ENCODE measurements at regions not wholly inside any gene's neighbourhood (a gene's known extent, or its start where the extent isn't known, plus 50 kb on each side); places are given as distances from the start of the nearest gene placed in this dataset.

GRCh38 chr3:64901522-64901885 is 213.7 kb upstream of the ADAMTS9 start:
- no peak for DNase-seq (ENCODE audit: low read depth, low spot score)
- Histone ChIP-seq H3K27me3 (ENCODE audit: control insufficient read depth, insufficient read depth, low read length) (no peaks in the 10 kb centered on the region), H3K9me3 (ENCODE audit: control insufficient read depth, insufficient read depth, low read length) (no peaks in the 10 kb centered on the region), H3K4me3 (ENCODE audit: low read depth, low read length) (no peak overlapping the region), H3K27ac (ENCODE audit: low read depth, low read length) (no peak overlapping the region)
- CTCF ChIA-PET: no interaction called here
- TF ChIP-seq, protein P1, sequence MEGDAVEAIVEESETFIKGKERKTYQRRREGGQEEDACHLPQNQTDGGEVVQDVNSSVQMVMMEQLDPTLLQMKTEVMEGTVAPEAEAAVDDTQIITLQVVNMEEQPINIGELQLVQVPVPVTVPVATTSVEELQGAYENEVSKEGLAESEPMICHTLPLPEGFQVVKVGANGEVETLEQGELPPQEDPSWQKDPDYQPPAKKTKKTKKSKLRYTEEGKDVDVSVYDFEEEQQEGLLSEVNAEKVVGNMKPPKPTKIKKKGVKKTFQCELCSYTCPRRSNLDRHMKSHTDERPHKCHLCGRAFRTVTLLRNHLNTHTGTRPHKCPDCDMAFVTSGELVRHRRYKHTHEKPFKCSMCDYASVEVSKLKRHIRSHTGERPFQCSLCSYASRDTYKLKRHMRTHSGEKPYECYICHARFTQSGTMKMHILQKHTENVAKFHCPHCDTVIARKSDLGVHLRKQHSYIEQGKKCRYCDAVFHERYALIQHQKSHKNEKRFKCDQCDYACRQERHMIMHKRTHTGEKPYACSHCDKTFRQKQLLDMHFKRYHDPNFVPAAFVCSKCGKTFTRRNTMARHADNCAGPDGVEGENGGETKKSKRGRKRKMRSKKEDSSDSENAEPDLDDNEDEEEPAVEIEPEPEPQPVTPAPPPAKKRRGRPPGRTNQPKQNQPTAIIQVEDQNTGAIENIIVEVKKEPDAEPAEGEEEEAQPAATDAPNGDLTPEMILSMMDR (IDR thresholded peaks at IDR 0.05; ENCODE audit: low read depth, low read length): no peak
- POLR2A ChIA-PET: no interaction called here

DNA sequence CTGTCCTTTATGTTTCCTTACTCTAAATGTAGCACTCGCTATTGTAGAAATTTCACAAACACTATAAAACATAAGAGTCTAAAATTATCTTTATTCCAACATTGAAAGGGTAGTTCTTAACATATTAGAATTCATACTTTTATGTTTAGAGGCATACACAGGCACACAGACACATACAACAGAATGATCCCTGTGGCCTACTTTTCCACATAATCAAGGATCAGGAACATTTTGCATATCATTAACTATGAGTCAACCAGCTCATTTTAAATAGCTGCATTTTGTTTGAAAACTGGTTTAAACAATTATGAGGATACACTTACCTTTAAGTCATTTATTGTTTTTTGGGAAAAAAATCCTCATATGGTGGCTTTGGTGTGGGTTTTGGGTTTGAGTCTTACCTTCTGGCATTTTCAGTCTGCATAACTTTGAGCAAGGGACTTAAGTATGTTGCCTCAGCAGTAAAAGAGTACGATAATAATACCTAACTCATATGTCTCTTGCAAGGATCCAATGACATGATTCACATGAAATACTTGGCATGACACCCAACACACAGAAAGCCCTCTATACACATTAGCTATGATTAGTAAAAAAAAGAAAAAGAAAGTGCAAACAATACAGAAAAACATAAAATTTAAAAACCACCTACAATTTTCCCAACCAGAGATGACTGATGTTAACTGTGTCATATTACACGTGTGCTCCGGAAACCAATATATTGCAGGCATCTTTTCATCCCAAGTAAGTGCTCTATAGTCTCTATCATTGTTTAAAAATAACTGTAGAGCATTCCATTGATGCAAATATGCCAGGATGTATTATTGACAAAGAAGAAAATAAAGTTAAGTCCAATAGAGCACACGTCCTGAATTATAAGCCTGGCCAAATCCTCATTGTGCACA is 213.1 kb upstream of the ADAMTS9 start:
- DNase-seq (ENCODE audit: low read depth, low spot score): no peak
- H3K9me3 ChIP-seq (ENCODE audit: control insufficient read depth, insufficient read depth, low read length): no peaks in the 10 kb centered on the region
- CTCF ChIA-PET: no interaction called here
- TF ChIP-seq, protein P1 (IDR thresholded peaks at IDR 0.05; ENCODE audit: low read depth, low read length): no peak
- POLR2A ChIA-PET: no interaction called here
- no peaks in the 10 kb centered on the region for H3K27me3 ChIP-seq (ENCODE audit: control insufficient read depth, insufficient read depth, low read length)
- H3K27ac ChIP-seq (ENCODE audit: low read depth, low read length): no peak overlapping the region
- H3K4me3 ChIP-seq (ENCODE audit: low read depth, low read length): no peak overlapping the region

DNA sequence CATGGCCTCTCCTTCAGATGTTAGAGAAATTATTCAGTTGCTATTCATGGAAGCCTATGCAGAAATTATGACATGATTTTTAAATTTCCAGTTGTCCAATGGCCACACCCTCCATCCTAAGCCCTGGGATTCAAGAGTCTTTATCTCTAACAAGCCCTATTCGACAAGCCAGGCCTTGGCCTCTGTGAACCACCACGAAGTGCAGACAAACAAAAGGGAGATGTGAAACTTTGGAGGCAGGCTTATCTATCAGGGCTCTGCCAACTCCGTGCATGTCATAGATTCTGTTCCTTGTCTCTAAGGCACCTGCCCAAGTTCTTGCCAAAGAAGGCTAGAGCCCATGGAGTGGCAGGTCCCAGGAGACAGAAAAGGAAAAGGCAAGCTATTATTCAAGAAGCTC is 212.4 kb upstream of the ADAMTS9 start:
- H3K27ac ChIP-seq (ENCODE audit: low read depth, low read length): no peak overlapping the region
- CTCF ChIA-PET: no interaction called here
- H3K27me3 ChIP-seq (ENCODE audit: control insufficient read depth, insufficient read depth, low read length): no peaks in the 10 kb centered on the region
- POLR2A ChIA-PET: no interaction called here
- no peaks in the 10 kb centered on the region for H3K9me3 ChIP-seq (ENCODE audit: control insufficient read depth, insufficient read depth, low read length)
- no peak overlapping the region for H3K4me3 ChIP-seq (ENCODE audit: low read depth, low read length)
- TF ChIP-seq, protein P1 (IDR thresholded peaks at IDR 0.05; ENCODE audit: low read depth, low read length): no peak
- no peak for DNase-seq (ENCODE audit: low read depth, low spot score)

DNA sequence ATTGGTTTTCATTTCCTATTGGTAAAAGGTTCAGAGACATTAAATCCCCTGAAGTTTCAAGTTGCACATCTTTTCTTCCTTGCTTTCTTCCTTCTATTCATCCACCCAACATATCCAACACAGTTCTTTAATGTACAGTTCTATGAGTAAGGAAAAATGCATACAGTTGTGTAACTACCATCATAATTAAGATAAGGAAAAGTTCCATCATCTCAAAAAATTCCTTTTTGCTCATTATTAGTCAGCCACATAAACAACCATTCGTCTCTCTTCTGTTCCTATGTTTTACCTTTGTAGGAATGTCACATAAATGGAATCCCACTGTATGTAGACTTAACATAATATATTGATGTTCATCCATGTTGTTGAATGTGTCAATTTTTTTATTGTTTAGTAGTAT is 211.1 kb upstream of the ADAMTS9 start:
- ChIA-PET POLR2A (no interaction called here), CTCF (no interaction called here)
- Histone ChIP-seq H3K27ac (ENCODE audit: low read depth, low read length) (no peak overlapping the region), H3K9me3 (ENCODE audit: control insufficient read depth, insufficient read depth, low read length) (no peaks in the 10 kb centered on the region), H3K27me3 (ENCODE audit: control insufficient read depth, insufficient read depth, low read length) (no peaks in the 10 kb centered on the region), H3K4me3 (ENCODE audit: low read depth, low read length) (no peak overlapping the region)
- TF ChIP-seq, protein P1 (IDR thresholded peaks at IDR 0.05; ENCODE audit: low read depth, low read length): no peak
- DNase-seq (ENCODE audit: low read depth, low spot score): no peak

DNA sequence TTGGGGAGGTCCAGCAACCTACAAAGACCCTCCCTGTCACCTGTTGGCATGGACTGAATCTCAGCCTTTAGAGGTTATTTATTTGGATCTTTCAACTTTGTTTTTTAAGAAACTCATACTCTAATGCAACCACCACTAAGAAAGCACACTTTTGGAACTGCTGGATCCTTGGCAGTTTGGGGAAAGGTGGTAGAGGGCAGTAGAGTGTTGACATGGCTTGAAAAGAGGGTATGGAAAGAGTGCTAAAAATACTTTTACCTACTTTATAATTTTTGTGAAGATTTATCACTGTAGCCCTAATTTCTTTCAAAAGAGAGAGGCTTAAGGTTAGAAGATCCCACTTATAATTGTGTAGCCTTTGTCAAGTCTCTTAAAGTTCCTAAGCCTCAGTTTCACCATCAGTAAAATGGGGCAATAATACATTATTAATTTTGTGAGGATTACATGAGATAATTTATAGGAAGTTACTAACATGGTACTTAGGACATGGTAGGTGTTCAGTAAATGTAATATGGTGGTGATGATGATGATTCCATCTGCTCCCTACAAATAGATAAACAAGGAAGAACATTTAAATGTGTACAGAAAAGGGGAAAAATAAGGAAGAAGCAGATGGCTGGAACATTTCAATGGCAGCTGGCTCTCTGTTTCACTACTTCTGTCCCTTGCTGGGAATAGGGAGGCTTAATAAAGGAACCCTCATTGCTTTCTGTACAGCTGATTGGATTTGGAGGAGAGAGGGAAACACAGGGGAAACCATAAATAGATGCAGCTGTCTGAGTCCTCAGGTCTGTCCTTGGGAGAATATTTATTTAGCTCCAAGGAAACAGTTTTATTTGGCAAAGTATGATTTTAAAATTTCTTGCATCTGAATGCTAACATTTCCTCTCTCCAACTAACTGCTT is 208.4 kb upstream of the ADAMTS9 start:
- no peak for DNase-seq (ENCODE audit: low read depth, low spot score)
- H3K4me3 ChIP-seq (ENCODE audit: low read depth, low read length): no peak overlapping the region
- H3K9me3 ChIP-seq (ENCODE audit: control insufficient read depth, insufficient read depth, low read length): no peaks in the 10 kb centered on the region
- no peaks in the 10 kb centered on the region for H3K27me3 ChIP-seq (ENCODE audit: control insufficient read depth, insufficient read depth, low read length)
- ChIA-PET POLR2A (no interaction called here), CTCF (no interaction called here)
- TF ChIP-seq, protein P1 (IDR thresholded peaks at IDR 0.05; ENCODE audit: low read depth, low read length): no peak
- H3K27ac ChIP-seq (ENCODE audit: low read depth, low read length): no peak overlapping the region
